ENCODE measurements at regions not wholly inside any gene's neighbourhood (a gene's known extent, or its start where the extent isn't known, plus 50 kb on each side); places are given as distances from the start of the nearest gene placed in this dataset.

DNA sequence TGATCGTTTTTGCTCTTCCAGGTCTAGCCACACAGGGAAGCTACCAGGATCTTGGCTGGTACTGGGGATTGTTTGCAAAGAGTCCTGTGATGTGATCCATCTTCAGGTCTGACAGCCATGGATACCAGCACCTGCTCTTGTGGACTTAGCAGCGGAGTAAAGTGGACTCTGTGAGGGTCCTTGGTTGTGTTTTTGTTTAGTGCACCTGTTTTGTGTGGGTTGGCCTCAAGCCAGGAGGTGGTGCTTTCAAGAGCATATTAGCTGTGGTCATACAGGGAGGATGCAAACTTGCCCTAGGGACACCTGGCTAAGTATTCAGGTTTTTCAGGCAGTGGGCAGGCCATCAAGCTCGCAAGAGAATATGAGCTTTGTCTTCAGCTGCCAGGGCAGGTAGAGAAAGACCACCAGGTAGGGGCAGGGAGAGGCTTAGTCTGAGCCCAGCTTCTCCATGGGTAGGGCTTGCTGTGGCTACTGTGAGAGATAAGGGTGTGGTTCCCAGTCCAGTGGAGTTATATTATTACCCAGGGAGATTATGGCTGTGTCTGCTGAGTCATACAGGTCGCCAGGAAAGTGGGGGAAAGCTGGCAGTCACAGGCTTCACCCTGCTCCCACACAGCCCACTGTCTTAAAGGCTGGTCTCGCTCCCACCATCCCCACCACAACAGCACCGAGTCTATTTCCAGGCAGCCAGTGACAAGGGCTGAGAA is 293.7 kb downstream of the PCDH18 start:
- intact Hi-C loops (cut with micrococcal nuclease; ENCODE audit: unreplicated experiment) (no loop called here), in situ Hi-C loops (cut with HindIII; ENCODE audit: low pct_unique_long_range_greater_than_20kb, low sequenced_read_pairs) (no loop called here)
- BruUV-seq (replicated peaks): no TSS peak
- TF ChIP-seq SIN3A (IDR thresholded peaks at IDR 0.05; ENCODE audit: borderline replicate concordance, insufficient read depth, low read depth, low read length) (no peak), TCF7L2 (IDR thresholded peaks at IDR 0.05; ENCODE audit: low read depth, low read length) (no peak), POLR2AphosphoS5 (IDR thresholded peaks at IDR 0.05; ENCODE audit: low read depth, low read length) (no peak)
- TF ChIP-seq, protein P1, sequence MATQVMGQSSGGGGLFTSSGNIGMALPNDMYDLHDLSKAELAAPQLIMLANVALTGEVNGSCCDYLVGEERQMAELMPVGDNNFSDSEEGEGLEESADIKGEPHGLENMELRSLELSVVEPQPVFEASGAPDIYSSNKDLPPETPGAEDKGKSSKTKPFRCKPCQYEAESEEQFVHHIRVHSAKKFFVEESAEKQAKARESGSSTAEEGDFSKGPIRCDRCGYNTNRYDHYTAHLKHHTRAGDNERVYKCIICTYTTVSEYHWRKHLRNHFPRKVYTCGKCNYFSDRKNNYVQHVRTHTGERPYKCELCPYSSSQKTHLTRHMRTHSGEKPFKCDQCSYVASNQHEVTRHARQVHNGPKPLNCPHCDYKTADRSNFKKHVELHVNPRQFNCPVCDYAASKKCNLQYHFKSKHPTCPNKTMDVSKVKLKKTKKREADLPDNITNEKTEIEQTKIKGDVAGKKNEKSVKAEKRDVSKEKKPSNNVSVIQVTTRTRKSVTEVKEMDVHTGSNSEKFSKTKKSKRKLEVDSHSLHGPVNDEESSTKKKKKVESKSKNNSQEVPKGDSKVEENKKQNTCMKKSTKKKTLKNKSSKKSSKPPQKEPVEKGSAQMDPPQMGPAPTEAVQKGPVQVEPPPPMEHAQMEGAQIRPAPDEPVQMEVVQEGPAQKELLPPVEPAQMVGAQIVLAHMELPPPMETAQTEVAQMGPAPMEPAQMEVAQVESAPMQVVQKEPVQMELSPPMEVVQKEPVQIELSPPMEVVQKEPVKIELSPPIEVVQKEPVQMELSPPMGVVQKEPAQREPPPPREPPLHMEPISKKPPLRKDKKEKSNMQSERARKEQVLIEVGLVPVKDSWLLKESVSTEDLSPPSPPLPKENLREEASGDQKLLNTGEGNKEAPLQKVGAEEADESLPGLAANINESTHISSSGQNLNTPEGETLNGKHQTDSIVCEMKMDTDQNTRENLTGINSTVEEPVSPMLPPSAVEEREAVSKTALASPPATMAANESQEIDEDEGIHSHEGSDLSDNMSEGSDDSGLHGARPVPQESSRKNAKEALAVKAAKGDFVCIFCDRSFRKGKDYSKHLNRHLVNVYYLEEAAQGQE (IDR thresholded peaks at IDR 0.05; ENCODE audit: insufficient read depth in 1 of 2, low read depth in 2 of 2, low read length in 1 of 2): no peak
- TF ChIP-seq, protein P2, sequence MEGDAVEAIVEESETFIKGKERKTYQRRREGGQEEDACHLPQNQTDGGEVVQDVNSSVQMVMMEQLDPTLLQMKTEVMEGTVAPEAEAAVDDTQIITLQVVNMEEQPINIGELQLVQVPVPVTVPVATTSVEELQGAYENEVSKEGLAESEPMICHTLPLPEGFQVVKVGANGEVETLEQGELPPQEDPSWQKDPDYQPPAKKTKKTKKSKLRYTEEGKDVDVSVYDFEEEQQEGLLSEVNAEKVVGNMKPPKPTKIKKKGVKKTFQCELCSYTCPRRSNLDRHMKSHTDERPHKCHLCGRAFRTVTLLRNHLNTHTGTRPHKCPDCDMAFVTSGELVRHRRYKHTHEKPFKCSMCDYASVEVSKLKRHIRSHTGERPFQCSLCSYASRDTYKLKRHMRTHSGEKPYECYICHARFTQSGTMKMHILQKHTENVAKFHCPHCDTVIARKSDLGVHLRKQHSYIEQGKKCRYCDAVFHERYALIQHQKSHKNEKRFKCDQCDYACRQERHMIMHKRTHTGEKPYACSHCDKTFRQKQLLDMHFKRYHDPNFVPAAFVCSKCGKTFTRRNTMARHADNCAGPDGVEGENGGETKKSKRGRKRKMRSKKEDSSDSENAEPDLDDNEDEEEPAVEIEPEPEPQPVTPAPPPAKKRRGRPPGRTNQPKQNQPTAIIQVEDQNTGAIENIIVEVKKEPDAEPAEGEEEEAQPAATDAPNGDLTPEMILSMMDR (IDR thresholded peaks at IDR 0.05): no peak
- Histone ChIP-seq H3K27ac (ENCODE audit: low read length) (no peak overlapping the region), H3K4me3 (ENCODE audit: low read depth in 2 of 2, low read length in 2 of 2) (no peak overlapping the region), H3K9me3 (ENCODE audit: control insufficient read depth, insufficient read depth, low read depth, low read length) (no peaks in the 10 kb centered on the region), H3K27me3 (ENCODE audit: control insufficient read depth, insufficient read depth, low read length) (no peaks in the 10 kb centered on the region), H3K36me3 (ENCODE audit: control insufficient read depth, insufficient read depth, low read length) (no peaks in the 10 kb centered on the region), H3K4me1 (ENCODE audit: control insufficient read depth, insufficient read depth, low read length) (no peaks in the 10 kb centered on the region)
- CTCF ChIA-PET: no interaction called here
- ATAC-seq (no peak), DNase-seq (ENCODE audit: low read depth, low spot score) (no peak)
- POLR2A ChIA-PET: no interaction called here

DNA sequence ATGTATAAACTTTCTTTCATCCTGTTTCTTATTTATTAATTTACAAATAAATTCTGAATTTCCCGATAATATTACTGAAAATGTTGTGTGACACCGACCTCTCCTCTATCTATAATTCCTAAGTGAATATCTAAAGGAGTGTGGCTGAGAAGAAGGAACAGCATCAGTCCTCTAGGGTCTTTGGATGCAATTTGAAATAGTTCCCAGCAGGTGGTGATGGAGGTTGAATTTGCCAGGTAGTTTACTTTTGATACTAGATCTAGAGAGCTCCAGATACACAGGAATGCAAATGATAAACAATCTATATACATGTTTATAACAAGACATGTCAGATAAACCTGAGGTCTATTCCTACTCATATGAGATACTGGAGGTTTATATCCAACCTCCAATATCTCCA is 305.4 kb downstream of the PCDH18 start:
- Histone ChIP-seq H3K4me1 (ENCODE audit: control insufficient read depth, insufficient read depth, low read length) (no peaks in the 10 kb centered on the region), H3K36me3 (ENCODE audit: control insufficient read depth, insufficient read depth, low read length) (no peaks in the 10 kb centered on the region), H3K4me3 (ENCODE audit: low read depth in 2 of 2, low read length in 2 of 2) (no peak overlapping the region), H3K27me3 (ENCODE audit: control insufficient read depth, insufficient read depth, low read length) (no peaks in the 10 kb centered on the region), H3K9me3 (ENCODE audit: control insufficient read depth, insufficient read depth, low read depth, low read length) (no peaks in the 10 kb centered on the region), H3K27ac (ENCODE audit: low read length) (no peak overlapping the region)
- CTCF ChIA-PET: no interaction called here
- POLR2A ChIA-PET: no interaction called here
- intact Hi-C loops (cut with micrococcal nuclease; ENCODE audit: unreplicated experiment) (no loop called here), in situ Hi-C loops (cut with HindIII; ENCODE audit: low pct_unique_long_range_greater_than_20kb, low sequenced_read_pairs) (no loop called here)
- TF ChIP-seq, protein P2 (IDR thresholded peaks at IDR 0.05): peak; percentile 36; the same call in 1 of the 2 replicates
- TF ChIP-seq, protein P1 (IDR thresholded peaks at IDR 0.05; ENCODE audit: insufficient read depth in 1 of 2, low read depth in 2 of 2, low read length in 1 of 2): no peak
- DNase-seq (ENCODE audit: low read depth, low spot score): no peak
- ATAC-seq: no peak
- BruUV-seq (replicated peaks): no TSS peak

Measured in Panc1 (cell line).